SK-N-SH (cell line): ENCODE measurements at regions not wholly inside any gene's neighbourhood (a gene's known extent, or its start where the extent isn't known, plus 50 kb on each side); places are given as distances from the start of the nearest gene placed in this dataset.

Source experiments
- CTCF ChIA-PET: fragments of 300-600, 350-600 bp; formaldehyde crosslinking; extraction: SDS; loops from one replicate; lab custom pipeline; 2021; lab: Yijun Ruan, JAX
- POLR2A ChIA-PET: fragments of 350-600 bp; sonication (Branson Sonifier 250); formaldehyde crosslinking; extraction: SDS; loops from one replicate; lab custom pipeline; 2020; ENCODE audit warnings: antibody characterized with exemption, inconsistent platforms; lab: Yijun Ruan, JAX
- DNase-seq: peaks from one replicate; pipeline ENCODE4 v3.0.0; 2012
- H2AFZ ChIP-seq: fragments of 200-600 bp; sonication (generic); 2 replicates; pipeline ENCODE4 v1.8.1; 2016; ENCODE audit warnings: antibody characterized with exemption, mild to moderate bottlenecking, low read depth
- H3F3A ChIP-seq: fragments of 200-600 bp; sonication (generic); replicated peaks from 2 replicates; pipeline ENCODE3; 2016; ENCODE audit warnings: antibody characterized with exemption, mild to moderate bottlenecking; ENCODE audit not compliant: insufficient read depth
- H3K27ac ChIP-seq, 2 experiments: fragments of 200-500 bp in 1 of 2; fragments of 200-600 bp in 1 of 2; sonication (Bioruptor generic) in 1 of 2; sonication (generic), shearing (Covaris generic) in 1 of 2; 2 replicates each; pipeline versions ENCODE4 v1.5.1 to v1.6.1; 2014 to 2016; ENCODE audit warnings: low read depth in 2 of 2, inconsistent platforms in 1 of 2, low read length in 1 of 2, mild to moderate bottlenecking in 1 of 2, mixed read lengths in 1 of 2
- H3K27me3 ChIP-seq: fragments of 200-600 bp; sonication (generic), shearing (Covaris generic); 2 replicates; pipeline ENCODE4 v1.6.1; 2016; ENCODE audit warnings: mixed run types; ENCODE audit not compliant: insufficient read depth
- H3K36me3 ChIP-seq, 2 experiments: fragments of 200-500 bp in 1 of 2; fragments of 200-600 bp in 1 of 2; sonication (Bioruptor generic) in 1 of 2; sonication (generic) in 1 of 2; replicated peaks in 1 of 2; 2 replicates each; pipeline versions ENCODE3 to v1.5.1; 2014 to 2016; ENCODE audit warnings: low read length in 1 of 2, mild to moderate bottlenecking in 1 of 2; ENCODE audit not compliant: insufficient read depth in 2 of 2, control insufficient read depth in 1 of 2
- H3K4me1 ChIP-seq, 2 experiments: fragments of 200-500 bp in 1 of 2; fragments of 200-600 bp in 1 of 2; sonication (Bioruptor generic) in 1 of 2; sonication (generic), shearing (Covaris generic) in 1 of 2; 2 replicates each; pipeline versions ENCODE4 v1.5.1 to v1.6.1; 2014 to 2016; ENCODE audit warnings: low read depth in 1 of 2, low read length in 1 of 2, mixed run types in 1 of 2; ENCODE audit not compliant: insufficient read depth in 2 of 2, control insufficient read depth in 1 of 2
- H3K4me2 ChIP-seq: fragments of 200-600 bp; sonication (generic), shearing (Covaris generic); 2 replicates; pipeline ENCODE4 v1.6.1; 2017; ENCODE audit warnings: mixed run types
- H3K4me3 ChIP-seq, 2 experiments: fragments of 200-500 bp in 1 of 2; fragments of 200-600 bp in 1 of 2; sonication (Bioruptor generic) in 1 of 2; sonication (generic), shearing (Covaris generic) in 1 of 2; 2 replicates each; pipeline versions ENCODE4 v1.5.1 to v1.8.1; 2014 to 2016; ENCODE audit warnings: low read depth in 2 of 2, inconsistent platforms in 1 of 2, low read length in 1 of 2, mild to moderate bottlenecking in 1 of 2, mixed read lengths in 1 of 2, moderate library complexity in 1 of 2
- H3K79me2 ChIP-seq: fragments of 200-600 bp; sonication (generic); 2 replicates; pipeline ENCODE4 v1.8.1; 2017; ENCODE audit warnings: mild to moderate bottlenecking; ENCODE audit not compliant: insufficient read depth
- H3K9ac ChIP-seq: fragments of 200-600 bp; sonication (generic); 2 replicates; pipeline ENCODE4 v1.6.1; 2017; ENCODE audit warnings: mixed run types
- H3K9me2 ChIP-seq: fragments of 200-600 bp; sonication (generic); 2 replicates; pipeline ENCODE4 v1.6.1; 2017; ENCODE audit warnings: mixed run types
- H3K9me3 ChIP-seq: fragments of 200-600 bp; sonication (generic); 2 replicates; pipeline ENCODE4 v1.6.1; 2017; ENCODE audit warnings: mixed run types, mild to moderate bottlenecking, moderate library complexity
- H4K20me1 ChIP-seq: fragments of 200-600 bp; sonication (generic); 2 replicates; pipeline ENCODE4 v1.6.1; 2017; ENCODE audit warnings: mild to moderate bottlenecking, mixed run types; ENCODE audit not compliant: insufficient read depth
- CTCF ChIP-seq: fragments of 200-600 bp; sonication (generic); IDR thresholded peaks from 2 replicates; pipeline ENCODE4 v1.6.1; 2017; ENCODE audit warnings: antibody characterized with exemption, mild to moderate bottlenecking, moderate library complexity
- ELF1 ChIP-seq: IDR thresholded peaks from 2 replicates; pipeline ENCODE4 v1.4.0; 2012
- EZH2phosphoT487 ChIP-seq: fragments of 200-600 bp; sonication (generic); IDR thresholded peaks from 2 replicates; pipeline ENCODE4 v1.6.1; 2017; ENCODE audit warnings: low read depth, mixed run types, mild to moderate bottlenecking, antibody characterized with exemption, moderate library complexity, borderline replicate concordance
- FOXJ3 ChIP-seq: sonication (generic); formaldehyde crosslinking; IDR thresholded peaks from 2 replicates; pipeline ENCODE4 v1.5.1; 2020; ENCODE audit warnings: mild to moderate bottlenecking, missing genetic modification reagents
- GABPA ChIP-seq: IDR thresholded peaks from 2 replicates; pipeline ENCODE4 v1.4.0; 2012; ENCODE audit warnings: low read depth, mild to moderate bottlenecking
- GATA2 ChIP-seq: sonication (generic); formaldehyde crosslinking; IDR thresholded peaks from 2 replicates; pipeline ENCODE4 v1.5.0; 2020; ENCODE audit warnings: mild to moderate bottlenecking, missing genetic modification reagents
- MXI1 ChIP-seq: IDR thresholded peaks from 2 replicates; pipeline ENCODE4 v1.6.1; 2012; ENCODE audit warnings: mild to moderate bottlenecking, low read depth, low read length, improper control_type of control experiment
- POLR2AphosphoS5 ChIP-seq: IDR thresholded peaks from 2 replicates; pipeline ENCODE4 v1.6.1; 2012; ENCODE audit warnings: low read depth, low read length
- RAD21 ChIP-seq: IDR thresholded peaks from 2 replicates; pipeline ENCODE4 v1.6.1; 2012; ENCODE audit warnings: mild to moderate bottlenecking, low read length
- RCOR1 ChIP-seq: fragments of 150-350 bp; IDR thresholded peaks from 2 replicates; pipeline ENCODE4 v1.6.1; 2017; ENCODE audit warnings: antibody characterized with exemption, low read length
- REST ChIP-seq: IDR thresholded peaks from 2 replicates; pipeline ENCODE4 v1.6.1; 2012; ENCODE audit warnings: mild to moderate bottlenecking, low read depth, low read length, moderate library complexity
- SMC3 ChIP-seq: IDR thresholded peaks from 2 replicates; pipeline ENCODE4 v1.6.1; 2012; ENCODE audit warnings: low read depth, low read length, improper control_type of control experiment
- TAF1 ChIP-seq: IDR thresholded peaks from 2 replicates; pipeline ENCODE4 v1.6.1; 2012; ENCODE audit warnings: low read depth, mild to moderate bottlenecking, low read length, moderate library complexity, borderline replicate concordance
- TCF12 ChIP-seq: IDR thresholded peaks from 2 replicates; pipeline ENCODE4 v1.4.0; 2012
- TEAD4 ChIP-seq: IDR thresholded peaks from 2 replicates; pipeline ENCODE4 v1.4.0; 2012; ENCODE audit warnings: mild to moderate bottlenecking, borderline replicate concordance; ENCODE audit not compliant: insufficient read depth
- YY1 ChIP-seq: IDR thresholded peaks from 2 replicates; pipeline ENCODE4 v1.4.0; 2012; ENCODE audit warnings: low read depth, mild to moderate bottlenecking
- WGBS: methylation state at CpG from one replicate; pipeline ENCODE4 v1.1.6; 2017; ENCODE audit warnings: low lambda C conversion rate; 5-methylcytosine and 5-hydroxymethylcytosine counted together

- H3K9me2 ChIP-seq, result no peaks in the 10 kb centered on the region
- TF ChIP-seq TEAD4 (no peak), TCF12 (no peak), RAD21 (no peak), YY1 (no peak), RCOR1 (no peak), SMC3 (no peak), REST (no peak), TAF1 (no peak), GABPA (no peak), MXI1 (no peak), GATA2 (no peak), POLR2AphosphoS5 (no peak), FOXJ3 (CRISPR knock-in tag) (no peak), CTCF (no peak), ELF1 (no peak), EZH2phosphoT487 (no peak)
- H3K79me2 ChIP-seq, result no peaks in the 10 kb centered on the region
- no peaks in the 10 kb centered on the region for H4K20me1 ChIP-seq
- H3K4me3 ChIP-seq, result no peak overlapping the region
- CTCF ChIA-PET, result interaction anchor here (0.7 kb wide), 1 partner anchor 1511 kb away, joined by 3 read pairs; no protein-coding TSS in a partner anchor
- H3K36me3 ChIP-seq, result no peaks in the 10 kb centered on the region
- DNase-seq, result no peak
- WGBS, result 12% methylated on average over 3 of the region's 3 CpGs
- H2AFZ ChIP-seq, result no peak overlapping the region
- H3K4me1 ChIP-seq, result no peaks in the 10 kb centered on the region
- POLR2A ChIA-PET, result no interaction called here
- no peaks in the 10 kb centered on the region for H3F3A ChIP-seq
- H3K27me3 ChIP-seq, result no peaks in the 10 kb centered on the region
- H3K27ac ChIP-seq, result no peak overlapping the region
- no peaks in the 10 kb centered on the region for H3K9me3 ChIP-seq
- H3K9ac ChIP-seq, result no peak overlapping the region
- no peak overlapping the region for H3K4me2 ChIP-seq
Measured at GRCh38 chr16:7849841-7850240, 517.2 kb downstream of the RBFOX1 start.
